ENCODE measurements at regions not wholly inside any gene's neighbourhood (a gene's known extent, or its start where the extent isn't known, plus 50 kb on each side); places are given as distances from the start of the nearest gene placed in this dataset.

GRCh38 chr4:187301923-187302322 is 578.3 kb upstream of the FAT1 start:
- no peaks in the 10 kb centered on the region for H3K27me3 ChIP-seq
- H3K4me3 ChIP-seq, result no peak overlapping the region
- intact Hi-C loops (cut with DNase I), result no loop called here
- TF ChIP-seq POLR2A (IDR thresholded peaks at IDR 0.05), result no peak
- 91 to 96% methylated on average over 16 of the region's 16 CpGs for WGBS, 2 donors
- H3K4me1 ChIP-seq, result no peaks in the 10 kb centered on the region
- ATAC-seq (no peak), DNase-seq (no peak)
- no peaks in the 10 kb centered on the region for H3K9me3 ChIP-seq
- H3K36me3 ChIP-seq (replicated peaks in 1 of 2; ENCODE audit: insufficient read depth in 1 of 2, low read depth in 2 of 2), result no peaks in the 10 kb centered on the region
- no peak overlapping the region for H3K27ac ChIP-seq

GRCh38 chr4:187302457-187303150 is 578.9 kb upstream of the FAT1 start:
- WGBS, 2 donors, result 60 to 66% methylated on average over 6 of the region's 6 CpGs
- no peak overlapping the region for H3K4me3 ChIP-seq
- no peak for DNase-seq

GRCh38 chr4:187304133-187304532 is 580.5 kb upstream of the FAT1 start:
- DNase-seq, result no peak
- H3K4me1 ChIP-seq, result no peaks in the 10 kb centered on the region
- no peak for ATAC-seq
- intact Hi-C loops (cut with DNase I), result no loop called here
- H3K27ac ChIP-seq, result no peak overlapping the region
- H3K27me3 ChIP-seq, result no peaks in the 10 kb centered on the region
- TF ChIP-seq POLR2A (IDR thresholded peaks at IDR 0.05) (no peak), CTCF (IDR thresholded peaks at IDR 0.05) (no peak)
- H3K4me3 ChIP-seq, result no peak overlapping the region
- 73 to 84% methylated on average over 8 to 9 of the region's 11 CpGs for WGBS, 2 donors
- no peaks in the 10 kb centered on the region for H3K36me3 ChIP-seq (replicated peaks in 1 of 2; ENCODE audit: insufficient read depth in 1 of 2, low read depth in 2 of 2)
- no peaks in the 10 kb centered on the region for H3K9me3 ChIP-seq

More at GRCh38 chr4:187302457-187303150, 578.9 kb upstream of the FAT1 start:
- no peak for ATAC-seq
- H3K4me1 ChIP-seq, result no peaks in the 10 kb centered on the region
- H3K9me3 ChIP-seq, result no peaks in the 10 kb centered on the region
- intact Hi-C loops (cut with DNase I), result no loop called here
- no peak for TF ChIP-seq CTCF (IDR thresholded peaks at IDR 0.05)
- TF ChIP-seq POLR2A (IDR thresholded peaks at IDR 0.05), result no peak
- H3K27me3 ChIP-seq, result no peaks in the 10 kb centered on the region
- no peak overlapping the region for H3K27ac ChIP-seq
- no peaks in the 10 kb centered on the region for H3K36me3 ChIP-seq (replicated peaks in 1 of 2; ENCODE audit: insufficient read depth in 1 of 2, low read depth in 2 of 2)

GRCh38 chr4:187307131-187307530 is 583.5 kb upstream of the FAT1 start:
- TF ChIP-seq CTCF (IDR thresholded peaks at IDR 0.05), result no peak
- no peak for TF ChIP-seq POLR2A (IDR thresholded peaks at IDR 0.05)
- H3K4me3 ChIP-seq, result no peak overlapping the region
- 74 to 75% methylated on average over 2 of the region's 2 CpGs for WGBS, 2 donors
- H3K27ac ChIP-seq, result no peak overlapping the region
- H3K9me3 ChIP-seq, result no peaks in the 10 kb centered on the region
- no peaks in the 10 kb centered on the region for H3K27me3 ChIP-seq
- no peaks in the 10 kb centered on the region for H3K4me1 ChIP-seq
- no peaks in the 10 kb centered on the region for H3K36me3 ChIP-seq (replicated peaks in 1 of 2; ENCODE audit: insufficient read depth in 1 of 2, low read depth in 2 of 2)
- intact Hi-C loops (cut with DNase I), result no loop called here
- ATAC-seq (no peak), DNase-seq (no peak)

- DNase-seq (no peak), ATAC-seq (no peak)
- Histone ChIP-seq H3K4me3 (no peak overlapping the region), H3K36me3 (replicated peaks in 1 of 2; ENCODE audit: insufficient read depth in 1 of 2, low read depth in 2 of 2) (no peaks in the 10 kb centered on the region), H3K27me3 (no peaks in the 10 kb centered on the region), H3K9me3 (no peaks in the 10 kb centered on the region), H3K4me1 (no peaks in the 10 kb centered on the region), H3K27ac (no peak overlapping the region)
- TF ChIP-seq CTCF (IDR thresholded peaks at IDR 0.05) (no peak), POLR2A (IDR thresholded peaks at IDR 0.05) (no peak)
- intact Hi-C loops (cut with DNase I), result no loop called here
- 65 to 66% methylated on average over 3 of the region's 3 CpGs for whole genome bisulfite sequencing, 2 donors
These were observed 585.8 kb upstream of the FAT1 start for GRCh38 chr4:187309456-187309855.

Measured in body of pancreas (tissue), 4 donors.